Erythroblast (primary cell): ENCODE measurements at regions not wholly inside any gene's neighbourhood (a gene's known extent, or its start where the extent isn't known, plus 50 kb on each side); places are given as distances from the start of the nearest gene placed in this dataset.

Source experiments
- DNase-seq, 2 experiments: peaks; one replicate each; lab custom pipeline; 2025; lab: John Stamatoyannopoulos, UW
- GATA1 ChIP-seq: IDR thresholded peaks from 2 replicates; pipeline ENCODE4 v1.6.1; 2011; ENCODE audit warnings: low read depth, mild to moderate bottlenecking, control low read depth, low read length, moderate library complexity
- POLR2A ChIP-seq: IDR thresholded peaks from 2 replicates; pipeline ENCODE4 v1.6.1; 2011; ENCODE audit warnings: mild to moderate bottlenecking, low read length

GRCh38 chr2:180583441-180584140, 396.8 kb upstream of the UBE2E3 start:
- TF ChIP-seq POLR2A (no peak), GATA1 (no peak)
- DNase-seq, result no peak

GRCh38 chr2:180579388-180579787, 401.0 kb upstream of the UBE2E3 start:
- DNase-seq, result no peak
- no peak for TF ChIP-seq POLR2A
- TF ChIP-seq GATA1, result no peak

DNA sequence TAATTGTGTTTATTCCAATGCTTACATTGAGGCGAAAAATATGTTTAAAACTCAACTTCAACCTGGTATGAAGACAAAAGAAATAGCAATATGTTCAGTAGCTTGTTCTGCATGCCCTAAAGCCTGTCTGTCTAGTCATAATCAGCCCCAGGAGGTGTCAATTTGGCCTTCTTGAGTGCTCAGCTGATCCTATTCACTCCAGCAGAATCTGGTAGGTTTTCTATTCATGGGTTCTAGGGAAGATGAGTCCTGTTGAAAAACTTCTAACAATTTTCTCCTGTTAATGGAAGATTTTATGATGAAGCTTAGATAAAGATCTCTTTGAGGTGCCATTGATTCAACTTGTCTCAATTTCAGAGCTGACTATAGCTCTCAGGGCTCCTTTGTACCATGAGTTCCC, 402.0 kb upstream of the UBE2E3 start:
- no peak for DNase-seq

GRCh38 chr2:180577567-180577966, 402.8 kb upstream of the UBE2E3 start:
- TF ChIP-seq POLR2A (no peak), GATA1 (no peak)
- DNase-seq, result no peak

More for the DNA sequence above, 402.0 kb upstream of the UBE2E3 start:
- TF ChIP-seq POLR2A, result no peak
- no peak for TF ChIP-seq GATA1

- TF ChIP-seq POLR2A, result no peak
- TF ChIP-seq GATA1, result no peak
- DNase-seq, result no peak
Observed at GRCh38 chr2:180573951-180574350, 406.5 kb upstream of the UBE2E3 start.

DNA sequence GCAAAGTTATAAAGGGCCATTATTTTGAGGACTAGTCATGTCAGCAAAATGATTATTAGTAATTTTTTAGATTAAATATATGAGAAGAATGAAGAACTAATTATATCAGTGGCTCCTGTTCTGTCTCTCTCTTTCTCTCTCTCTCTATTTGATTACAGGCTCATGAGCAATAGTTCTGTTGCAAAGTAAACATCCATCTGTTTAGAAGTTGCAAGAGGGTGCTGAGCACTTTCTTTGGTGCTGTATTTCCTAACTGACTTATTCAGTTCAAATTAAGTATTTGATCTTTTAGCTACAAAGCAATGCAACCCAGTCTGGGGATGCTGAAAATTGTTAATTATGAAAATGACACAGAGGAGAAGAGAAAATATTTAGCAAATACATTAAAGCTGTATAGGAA, 408.1 kb upstream of the UBE2E3 start:
- TF ChIP-seq GATA1, result no peak
- TF ChIP-seq POLR2A, result no peak

GRCh38 chr2:180571559-180571958, 408.8 kb upstream of the UBE2E3 start:
- TF ChIP-seq GATA1 (no peak), POLR2A (no peak)

More for the DNA sequence above, 408.1 kb upstream of the UBE2E3 start:
- no peak for DNase-seq

GRCh38 chr2:180570864-180571263, 409.5 kb upstream of the UBE2E3 start:
- no peak for DNase-seq

More at GRCh38 chr2:180571559-180571958, 408.8 kb upstream of the UBE2E3 start:
- no peak for DNase-seq

DNA sequence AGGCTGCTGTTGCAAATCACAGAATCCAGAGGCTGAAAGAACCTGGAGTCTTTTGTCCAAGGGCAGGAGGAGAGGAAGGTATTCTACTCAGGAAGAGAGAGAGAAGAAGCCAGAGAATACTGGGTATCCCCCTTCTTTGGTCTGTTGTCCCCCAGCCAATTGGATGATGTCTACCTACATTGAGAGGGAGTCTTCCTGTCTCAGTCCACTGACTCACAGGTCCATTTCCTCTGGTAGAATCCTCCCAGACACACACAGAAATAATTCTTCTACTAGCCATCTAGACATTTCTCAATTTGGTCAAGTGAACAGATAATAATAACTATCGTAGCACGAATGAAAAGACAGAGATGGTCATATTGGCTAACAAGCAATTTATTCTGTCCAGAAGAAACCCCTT, 416.4 kb upstream of the UBE2E3 start:
- no peak for DNase-seq
- no peak for TF ChIP-seq POLR2A
- no peak for TF ChIP-seq GATA1

More at GRCh38 chr2:180570864-180571263, 409.5 kb upstream of the UBE2E3 start:
- TF ChIP-seq GATA1, result no peak
- no peak for TF ChIP-seq POLR2A

- no peak for DNase-seq
- no peak for TF ChIP-seq POLR2A
- TF ChIP-seq GATA1, result no peak
Observed at GRCh38 chr2:180562378-180562777, 418.0 kb upstream of the UBE2E3 start.

- DNase-seq, result no peak
- TF ChIP-seq GATA1 (no peak), POLR2A (no peak)
Observed at GRCh38 chr2:180559771-180560170, 420.6 kb upstream of the UBE2E3 start.

DNA sequence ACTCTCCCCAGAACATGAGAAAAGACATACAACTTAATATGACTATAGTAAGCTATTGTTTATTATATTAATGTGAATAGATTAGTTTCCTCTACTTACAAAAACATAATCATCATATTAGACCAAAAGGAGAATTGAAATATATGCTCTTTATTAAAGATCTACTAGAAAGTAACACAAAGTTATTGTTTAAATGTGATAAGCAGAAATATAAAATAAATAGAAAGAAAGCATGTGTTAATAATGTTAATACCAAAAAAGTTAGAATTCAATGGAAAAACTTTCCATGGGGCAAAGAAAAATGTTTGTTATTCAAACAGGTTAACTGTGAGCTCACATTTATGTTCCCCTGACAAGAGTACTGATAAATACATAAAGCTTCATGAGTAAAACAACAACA, 421.4 kb upstream of the UBE2E3 start:
- no peak for DNase-seq
- TF ChIP-seq POLR2A, result no peak

DNA sequence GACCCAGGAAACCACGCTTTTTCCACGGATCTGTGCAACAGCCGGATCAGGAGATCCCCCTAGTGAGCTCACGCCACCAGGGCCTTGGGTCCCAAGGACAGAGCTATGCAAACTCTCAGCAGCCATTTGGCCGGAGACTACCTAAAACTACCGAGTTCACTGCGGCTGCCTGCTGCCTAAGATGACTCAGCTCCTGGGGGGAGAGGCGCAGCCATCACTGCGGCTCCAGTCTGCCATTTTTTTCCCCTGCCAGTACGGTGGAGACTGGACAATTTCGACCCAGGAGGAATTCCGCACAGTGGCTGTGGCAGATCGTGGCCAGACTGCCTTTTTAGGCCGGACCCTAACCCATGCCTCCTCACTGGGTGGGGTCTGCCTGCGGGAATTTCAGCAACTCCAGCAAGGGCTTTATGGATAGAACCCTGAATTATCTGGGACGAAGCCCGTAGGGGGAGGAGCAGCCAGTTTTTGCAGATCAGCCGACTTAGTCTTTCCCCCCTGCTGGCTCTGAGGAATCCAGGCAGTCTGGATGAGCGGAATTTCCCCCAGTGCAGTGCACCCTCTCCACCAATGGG, 424.9 kb upstream of the UBE2E3 start:
- DNase-seq, result no peak
- TF ChIP-seq GATA1 (no peak), POLR2A (no peak)

DNA sequence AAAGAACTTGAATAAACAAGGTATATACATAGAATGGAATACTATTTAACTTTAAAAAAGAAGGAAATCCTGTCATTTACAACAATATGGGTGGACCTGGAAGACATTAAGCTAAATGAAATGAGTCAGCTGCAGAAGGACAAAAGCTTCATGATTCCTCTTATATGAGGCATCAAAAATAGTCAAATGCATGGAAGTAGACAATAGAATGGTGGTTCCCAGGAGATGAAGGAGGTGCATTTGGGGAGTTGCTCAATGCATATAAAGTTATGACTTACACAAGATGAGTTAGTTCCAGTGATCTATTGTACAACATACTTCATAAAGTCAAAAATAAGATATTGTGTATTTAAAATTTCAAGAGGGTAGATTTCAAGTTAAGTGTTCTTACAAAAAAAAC, 426.1 kb upstream of the UBE2E3 start:
- no peak for DNase-seq
- no peak for TF ChIP-seq POLR2A
- no peak for TF ChIP-seq GATA1
